ENCODE measurements at regions not wholly inside any gene's neighbourhood (a gene's known extent, or its start where the extent isn't known, plus 50 kb on each side); places are given as distances from the start of the nearest gene placed in this dataset.

DNA sequence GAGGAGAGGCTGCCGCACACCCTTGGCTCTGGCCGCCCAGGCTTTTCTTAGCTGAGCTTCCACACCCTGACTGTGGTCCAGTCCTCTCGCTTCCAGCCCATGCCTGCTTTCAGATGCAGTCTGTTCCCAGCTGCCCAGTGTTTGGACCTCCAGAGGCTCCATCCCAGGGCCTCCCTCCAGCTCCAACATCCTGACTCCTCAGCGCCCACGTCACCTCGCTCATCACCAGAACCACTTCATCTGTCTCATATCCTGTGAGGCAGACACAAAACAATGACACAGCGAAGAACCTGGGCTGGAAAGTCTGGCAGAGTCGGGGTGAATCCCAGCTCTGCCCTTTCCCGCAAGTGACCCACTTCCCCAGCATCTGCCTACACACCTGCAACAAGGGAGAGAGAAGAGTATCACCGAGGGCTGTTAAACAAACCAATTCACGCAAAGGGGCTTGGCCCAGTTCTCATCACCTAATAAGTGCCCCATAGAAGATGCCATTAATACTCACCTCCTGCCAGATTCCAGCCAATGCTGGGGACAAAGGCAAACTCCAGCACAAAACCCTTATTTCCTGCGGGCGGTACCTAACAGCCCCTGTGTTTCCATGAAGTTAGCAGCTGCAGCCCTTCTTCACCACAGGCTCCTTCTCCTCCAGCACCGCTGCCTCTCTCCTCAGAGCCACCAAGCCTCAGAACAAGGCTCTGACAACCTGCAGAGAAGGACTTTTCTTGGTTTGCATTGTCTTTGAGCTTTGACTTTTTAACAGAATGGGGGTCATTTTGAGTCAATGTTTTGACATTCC, 133.4 kb upstream of the CDH4 start:
- no peak for TF ChIP-seq ZFX (IDR thresholded peaks at IDR 0.05)
- TF ChIP-seq, protein P1, sequence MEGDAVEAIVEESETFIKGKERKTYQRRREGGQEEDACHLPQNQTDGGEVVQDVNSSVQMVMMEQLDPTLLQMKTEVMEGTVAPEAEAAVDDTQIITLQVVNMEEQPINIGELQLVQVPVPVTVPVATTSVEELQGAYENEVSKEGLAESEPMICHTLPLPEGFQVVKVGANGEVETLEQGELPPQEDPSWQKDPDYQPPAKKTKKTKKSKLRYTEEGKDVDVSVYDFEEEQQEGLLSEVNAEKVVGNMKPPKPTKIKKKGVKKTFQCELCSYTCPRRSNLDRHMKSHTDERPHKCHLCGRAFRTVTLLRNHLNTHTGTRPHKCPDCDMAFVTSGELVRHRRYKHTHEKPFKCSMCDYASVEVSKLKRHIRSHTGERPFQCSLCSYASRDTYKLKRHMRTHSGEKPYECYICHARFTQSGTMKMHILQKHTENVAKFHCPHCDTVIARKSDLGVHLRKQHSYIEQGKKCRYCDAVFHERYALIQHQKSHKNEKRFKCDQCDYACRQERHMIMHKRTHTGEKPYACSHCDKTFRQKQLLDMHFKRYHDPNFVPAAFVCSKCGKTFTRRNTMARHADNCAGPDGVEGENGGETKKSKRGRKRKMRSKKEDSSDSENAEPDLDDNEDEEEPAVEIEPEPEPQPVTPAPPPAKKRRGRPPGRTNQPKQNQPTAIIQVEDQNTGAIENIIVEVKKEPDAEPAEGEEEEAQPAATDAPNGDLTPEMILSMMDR (conservative IDR thresholded peaks at IDR 0.05), result no peak
